Mammary epithelial cell (primary cell): ENCODE measurements at regions not wholly inside any gene's neighbourhood (a gene's known extent, or its start where the extent isn't known, plus 50 kb on each side); places are given as distances from the start of the nearest gene placed in this dataset.

Experiments used
- CTCF ChIP-seq, 2 donors: IDR thresholded peaks in 1 of 2; conservative IDR thresholded peaks in 1 of 2; 2 replicates each; pipeline ENCODE4 v1.5.1; 2011 to 2012; ENCODE audit warnings: inconsistent platforms in 2 of 2, low read length in 2 of 2, mild to moderate bottlenecking in 2 of 2, control low read depth in 1 of 2, low read depth in 1 of 2; ENCODE audit not compliant: insufficient read depth in 1 of 2; ENCODE audit errors: extremely low read depth in 1 of 2
- EZH2 ChIP-seq: IDR thresholded peaks from 2 replicates; pipeline ENCODE4 v1.6.1; 2012; ENCODE audit warnings: low read length, inconsistent platforms, borderline replicate concordance

- TF ChIP-seq EZH2 = no peak
- no peak for TF ChIP-seq CTCF (conservative IDR thresholded peaks at IDR 0.05 in 1 of 2, IDR thresholded peaks at IDR 0.05 in 1 of 2; ENCODE audit: extremely low read depth in 1 of 2, insufficient read depth in 1 of 2, low read depth in 1 of 2, low read length in 2 of 2)
These were observed 1626.2 kb upstream of the PCDH20 start for GRCh38 chr13:63041640-63042414.
